CD4-positive, alpha-beta T cell treated with Interferon gamma for 1 hour (primary cell): ENCODE measurements at regions not wholly inside any gene's neighbourhood (a gene's known extent, or its start where the extent isn't known, plus 50 kb on each side); places are given as distances from the start of the nearest gene placed in this dataset.
"Not testable (repeated sequence)": the region's sequence is repeated elsewhere in the genome, so short reads cannot be mapped to it uniquely, and the experiment has no call there.

Experiments
- DNase-seq: peaks from one replicate; pipeline ENCODE4 v3.0.0-alpha.2; 2020

DNA sequence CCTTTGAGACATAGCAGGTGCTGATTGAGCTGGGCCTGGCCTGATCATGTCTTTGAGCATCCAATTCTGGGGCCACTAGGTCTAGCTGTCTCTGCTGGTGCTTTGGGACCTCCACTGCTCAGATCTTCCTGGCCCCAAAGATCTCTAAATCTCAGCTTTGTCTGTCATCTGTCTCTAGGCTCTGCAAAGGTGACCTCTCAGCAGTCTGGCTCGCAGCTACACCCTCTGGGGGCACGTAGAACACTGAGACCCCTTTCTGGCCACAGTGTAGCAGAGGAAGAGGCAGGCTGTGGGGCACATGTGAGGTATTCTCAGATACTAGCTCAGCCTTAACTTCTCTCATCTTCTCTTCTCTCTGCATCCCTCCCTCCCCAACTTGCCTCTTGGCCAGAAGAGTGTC, 298.1 kb upstream of the PLGLB1 start:
- not testable (repeated sequence) for DNase-seq

DNA sequence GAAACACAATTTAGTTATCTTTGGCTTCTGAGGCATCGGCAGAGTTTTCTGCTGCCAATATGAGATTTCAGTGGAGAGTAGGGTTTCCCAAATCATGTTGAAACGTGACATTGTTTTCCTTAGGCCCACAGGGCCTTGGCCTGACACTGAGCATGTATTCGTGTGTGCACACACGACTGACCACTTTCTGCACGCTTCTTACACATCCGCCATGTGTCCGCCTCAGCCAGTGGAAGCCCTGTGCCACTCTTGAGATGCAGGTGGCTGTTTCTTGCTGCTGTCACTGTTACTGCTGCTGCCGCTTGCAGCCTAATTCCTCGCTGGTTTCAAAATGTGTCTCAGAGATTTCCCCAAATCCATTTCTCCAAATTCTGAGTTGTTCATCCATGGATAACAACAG, 299.6 kb upstream of the PLGLB1 start:
- not testable (repeated sequence) for DNase-seq

DNA sequence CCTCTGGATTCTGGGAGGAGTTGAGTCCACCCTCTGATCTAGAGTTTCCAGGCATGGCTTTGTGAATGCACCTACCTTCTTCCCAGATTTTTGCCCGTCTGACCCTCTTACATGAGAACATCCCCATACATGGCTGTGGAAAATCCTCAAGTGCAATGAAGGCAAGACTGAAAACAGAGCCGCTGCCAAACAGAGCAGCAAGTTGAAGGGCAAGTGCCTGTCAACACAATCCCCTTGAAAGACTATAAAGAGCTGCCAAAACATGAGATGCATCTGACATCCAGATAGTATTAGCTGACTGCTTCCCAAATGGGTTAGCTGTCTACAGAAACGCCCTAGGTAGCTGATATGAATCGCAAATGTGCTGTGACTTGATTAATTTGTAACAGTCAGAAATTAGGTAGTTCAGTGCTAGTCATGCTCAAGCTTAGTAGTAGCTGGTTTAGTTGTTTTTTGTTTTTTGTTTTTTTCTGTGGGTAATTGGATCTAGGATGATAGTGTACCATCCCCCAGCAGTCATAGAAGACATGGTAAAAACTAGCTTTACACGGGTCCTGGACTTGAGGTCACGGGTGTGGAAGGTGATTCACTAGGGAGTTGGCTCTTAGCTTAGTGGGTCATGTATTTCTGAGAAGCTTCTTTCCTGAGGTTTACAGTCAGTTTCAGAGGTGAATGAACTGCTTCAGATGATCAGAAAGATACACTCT, 302.8 kb upstream of the PLGLB1 start:
- not testable (repeated sequence) for DNase-seq

DNA sequence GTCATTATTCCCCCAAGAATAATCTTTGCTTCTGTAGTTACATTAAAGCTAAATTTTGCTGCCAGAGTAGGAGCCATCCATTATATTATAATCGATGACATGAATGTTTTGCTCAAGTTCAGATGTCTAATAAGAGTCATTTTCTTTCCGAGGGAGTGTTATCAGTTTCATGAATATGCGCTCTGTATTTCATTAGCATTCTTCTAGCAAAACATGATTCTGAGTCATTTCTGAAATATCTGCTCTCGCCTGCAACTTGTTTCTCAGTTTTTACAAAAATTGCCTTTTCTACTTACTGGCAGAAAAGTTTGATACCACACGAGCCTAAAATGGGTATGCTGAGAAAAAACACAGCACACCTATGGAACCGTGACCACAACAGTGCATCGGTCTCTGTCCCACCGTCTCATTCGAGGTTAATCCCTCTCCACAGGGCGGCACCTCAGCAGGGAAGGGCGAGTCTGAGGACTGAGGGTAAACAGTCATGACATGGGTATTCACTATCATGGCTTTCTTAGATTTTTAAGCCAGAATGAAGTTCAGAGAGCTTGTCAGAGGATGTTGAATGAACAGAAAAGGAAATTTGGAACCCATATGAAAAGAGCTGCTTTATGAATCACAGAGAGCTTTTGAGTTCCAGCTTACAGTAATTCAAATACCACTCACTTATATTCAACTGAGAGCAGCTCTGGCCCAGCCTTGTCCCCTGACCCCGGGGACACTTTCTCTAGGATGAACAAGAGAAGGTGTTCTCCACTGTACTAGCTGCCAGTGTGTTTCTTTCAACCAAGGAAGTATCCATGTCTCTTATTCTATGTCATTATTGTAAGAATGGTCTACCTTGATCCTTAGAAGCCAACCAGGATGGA, 303.6 kb upstream of the PLGLB1 start:
- not testable (repeated sequence) for DNase-seq

DNA sequence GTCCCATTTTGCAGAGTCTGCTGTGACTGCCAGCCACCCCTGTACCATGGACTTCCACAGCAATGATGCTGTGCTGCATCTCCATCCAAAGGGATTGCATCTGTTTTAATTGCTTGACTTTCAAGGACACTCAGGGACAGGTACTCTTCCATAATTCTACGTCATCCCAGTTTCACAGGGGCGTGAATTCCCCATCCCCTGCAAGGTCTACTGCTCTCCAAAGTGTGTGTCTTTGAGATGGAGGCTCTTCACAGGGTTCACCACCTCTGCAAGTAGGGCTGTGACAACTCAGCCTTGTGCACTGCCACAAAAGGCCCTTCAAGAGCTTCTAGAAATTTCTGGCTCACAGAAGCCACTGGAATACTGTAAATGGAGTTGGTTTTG, 304.3 kb upstream of the PLGLB1 start:
- DNase-seq, result not testable (repeated sequence)

DNA sequence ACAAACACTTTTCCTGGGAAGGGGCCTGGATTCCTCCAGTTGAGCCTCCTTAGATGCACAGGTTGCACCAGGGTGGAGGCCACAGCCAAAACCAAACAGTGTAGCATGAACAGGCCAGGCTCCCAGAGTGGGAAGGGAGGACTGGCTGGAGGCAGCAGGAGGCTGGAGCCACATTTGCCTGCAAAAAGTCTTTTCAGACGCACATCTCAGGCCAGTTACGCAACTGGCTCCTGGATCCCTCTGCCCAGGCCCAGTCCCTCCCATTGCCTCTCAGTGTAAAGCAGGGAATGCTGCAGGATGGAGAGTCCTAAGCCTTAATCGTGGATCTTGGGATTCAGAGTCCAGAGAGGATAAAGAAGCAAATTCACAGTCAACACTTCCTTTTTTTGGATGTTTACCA, 305.1 kb upstream of the PLGLB1 start:
- DNase-seq, result not testable (repeated sequence)

DNA sequence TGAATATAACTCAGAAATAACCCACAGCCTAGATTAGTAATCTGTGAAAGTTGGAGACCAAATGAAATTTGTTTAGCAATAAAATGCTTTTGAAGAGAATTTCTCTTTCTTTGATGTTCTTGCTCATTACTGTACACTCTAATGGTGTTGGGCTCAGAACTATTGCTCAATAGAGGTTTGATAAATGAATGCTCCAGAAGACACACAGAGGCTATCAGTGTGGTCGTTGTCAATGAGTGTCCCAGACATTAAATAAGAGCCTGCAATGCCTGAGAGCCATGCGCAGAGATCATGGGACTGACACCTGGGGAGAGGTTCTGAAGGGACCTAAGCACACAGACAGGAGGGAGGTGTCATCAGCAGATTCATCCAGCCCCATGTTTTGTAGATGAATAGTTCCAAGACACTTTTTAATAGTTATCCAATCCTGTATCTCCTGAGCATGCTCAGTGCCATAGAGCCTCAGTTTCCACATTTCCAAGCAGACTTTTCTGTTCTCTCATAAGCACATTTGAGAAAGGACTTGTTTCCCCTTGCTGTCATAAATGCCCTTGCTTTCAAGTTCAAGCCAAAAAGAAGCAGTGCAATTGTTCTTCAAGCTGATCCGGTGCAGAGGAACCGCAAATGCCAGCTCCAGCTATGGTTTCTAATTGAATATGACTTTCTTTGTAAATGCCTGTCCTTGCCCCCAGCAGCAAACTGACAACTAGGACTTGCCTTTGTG, 306.2 kb upstream of the PLGLB1 start:
- not testable (repeated sequence) for DNase-seq

DNA sequence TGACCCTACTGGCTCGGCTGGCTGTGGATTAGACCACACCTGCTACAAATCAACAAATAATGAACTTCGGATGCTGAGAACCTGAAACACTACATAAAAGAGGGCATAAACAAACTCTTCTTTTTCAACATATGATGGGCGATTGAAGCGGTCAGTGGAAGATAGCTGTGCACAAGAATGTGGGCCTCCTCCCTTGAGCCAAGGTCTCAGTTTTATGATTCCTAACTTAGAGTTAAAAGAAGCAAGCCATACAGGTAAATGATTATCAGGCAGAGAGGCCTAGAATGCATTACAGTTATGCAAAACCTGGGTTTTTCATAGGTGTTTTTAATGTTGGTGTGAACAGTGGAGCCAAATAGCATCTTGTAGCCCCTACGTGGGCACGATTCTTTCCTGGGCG, 307.9 kb upstream of the PLGLB1 start:
- not testable (repeated sequence) for DNase-seq

DNA sequence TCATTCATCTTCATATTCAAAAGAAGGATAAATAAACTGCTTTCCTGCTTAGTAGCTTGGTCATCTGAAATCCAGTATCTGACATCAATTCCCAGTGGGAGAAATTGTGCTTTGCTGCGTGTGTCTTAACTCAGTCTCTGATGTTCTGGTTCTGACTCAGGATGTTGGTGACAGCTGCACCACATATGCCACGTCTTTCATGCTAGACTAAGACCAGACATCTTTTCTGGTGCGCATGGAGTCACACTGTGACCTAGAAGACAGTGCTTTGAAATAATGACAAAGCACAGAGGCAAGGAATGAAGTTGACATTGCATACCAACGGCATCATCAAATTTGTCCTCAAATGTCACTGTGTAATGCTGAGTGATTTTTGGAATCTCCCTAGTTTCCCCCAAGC, 308.8 kb upstream of the PLGLB1 start:
- not testable (repeated sequence) for DNase-seq

DNA sequence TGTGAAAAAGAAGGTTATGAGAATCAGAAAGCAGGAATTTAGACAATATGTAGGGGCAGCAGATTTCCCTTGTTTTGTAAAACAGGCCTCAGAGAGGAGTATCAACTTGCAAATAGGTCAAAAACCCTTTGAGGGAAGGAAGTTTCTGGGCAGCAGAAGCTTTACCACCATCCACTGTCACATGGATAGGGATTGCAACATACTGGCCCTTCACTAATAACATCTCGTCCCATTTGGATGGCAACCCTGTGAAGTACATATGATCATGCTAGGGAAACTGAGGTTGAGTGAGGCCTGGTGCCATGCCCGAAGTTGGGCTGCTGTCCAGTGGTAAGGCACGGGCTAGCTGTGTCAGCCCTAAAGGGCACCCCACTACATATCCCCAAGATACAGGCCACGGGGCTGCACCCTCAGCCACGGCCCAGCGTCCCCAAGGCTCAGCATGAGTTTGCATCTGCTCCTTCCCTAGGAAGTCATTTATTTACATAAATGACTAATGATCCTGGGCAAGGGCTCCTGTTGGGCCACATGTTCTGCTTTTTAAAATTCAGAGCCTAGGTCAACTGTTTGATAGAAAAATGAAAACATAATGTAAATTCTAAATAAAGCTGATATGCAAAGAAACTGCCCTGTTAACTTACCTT, 310.4 kb upstream of the PLGLB1 start:
- DNase-seq, result not testable (repeated sequence)

DNA sequence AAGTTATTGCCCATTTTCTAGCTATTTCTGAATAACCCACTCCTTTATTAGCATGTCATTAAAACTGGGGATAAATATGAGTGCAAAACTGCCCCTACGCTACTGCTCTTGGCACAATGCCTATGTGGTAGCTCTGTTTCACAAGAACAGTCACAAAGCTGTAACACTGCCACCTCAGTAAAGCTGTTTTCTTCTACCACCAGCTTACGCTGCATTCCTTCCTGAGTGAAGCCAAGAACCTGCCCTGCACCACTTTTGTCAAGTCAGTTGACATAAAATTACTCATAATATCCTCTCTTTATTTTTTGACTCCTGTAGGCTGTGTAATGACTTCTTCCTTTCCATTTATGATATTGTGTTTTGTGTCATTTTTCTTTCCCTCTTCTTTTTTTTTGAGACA, 313.2 kb upstream of the PLGLB1 start:
- DNase-seq, result not testable (repeated sequence)

DNA sequence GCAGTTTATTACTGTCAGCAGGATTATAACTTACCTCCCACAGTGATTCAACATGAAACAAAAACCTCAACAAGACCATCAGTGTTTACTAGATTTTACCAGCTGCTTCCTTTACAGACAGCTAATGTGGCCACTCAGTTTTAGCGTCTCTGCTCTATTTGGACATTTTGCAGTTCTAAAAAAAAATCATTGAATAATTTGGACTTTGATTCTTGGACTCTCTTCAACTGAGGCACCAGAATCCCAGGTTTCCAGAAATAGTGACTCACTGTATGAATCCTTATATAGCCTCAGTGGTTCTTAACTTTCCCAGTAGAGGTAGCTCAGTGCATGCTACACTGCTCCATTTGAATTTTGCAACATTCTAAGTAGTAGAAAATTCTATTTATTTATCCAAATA, 317.4 kb upstream of the PLGLB1 start:
- DNase-seq, result not testable (repeated sequence)

DNA sequence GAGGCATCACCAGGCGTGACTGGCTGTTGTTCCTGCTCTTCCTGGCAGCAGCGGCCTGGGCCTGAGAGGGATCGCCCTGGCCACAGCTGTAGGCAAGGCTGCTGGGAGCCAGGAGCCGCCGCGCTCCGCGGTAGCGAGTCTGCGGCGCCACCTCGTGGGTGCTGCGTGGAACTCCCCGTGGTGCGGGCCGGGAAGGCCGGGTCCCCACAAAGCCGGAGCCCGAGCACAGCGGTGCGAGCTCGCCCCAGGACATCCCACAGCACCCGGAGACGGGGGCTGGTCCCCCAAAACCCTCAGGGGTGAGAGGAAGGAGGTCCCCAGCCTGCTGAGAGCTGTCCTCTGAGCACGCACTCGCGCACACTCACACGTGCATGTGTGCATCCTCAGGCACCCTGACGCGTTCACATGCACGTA, 320.0 kb upstream of the PLGLB1 start:
- peak; percentile 57 for DNase-seq

DNA sequence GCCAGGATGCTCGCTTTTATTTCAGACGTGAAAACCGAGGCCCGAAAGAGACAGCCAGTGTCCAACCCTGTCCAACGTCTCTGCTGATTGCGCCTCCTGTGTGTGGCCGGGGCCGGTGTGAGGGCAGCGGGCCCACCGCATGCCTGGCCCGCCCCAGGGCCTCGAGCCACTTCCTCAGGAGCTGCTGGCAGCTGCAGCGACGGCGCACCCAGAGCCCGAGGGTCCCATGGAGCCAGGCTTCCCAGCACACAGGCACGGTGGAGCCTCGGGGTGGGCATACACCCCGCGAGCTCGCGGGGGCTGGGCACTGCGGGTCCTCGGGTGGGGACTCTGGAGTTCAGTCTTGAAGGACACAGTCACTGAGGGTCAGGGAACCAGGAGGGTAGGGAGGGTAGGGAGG, 320.5 kb upstream of the PLGLB1 start:
- DNase-seq, result not testable (repeated sequence)

DNA sequence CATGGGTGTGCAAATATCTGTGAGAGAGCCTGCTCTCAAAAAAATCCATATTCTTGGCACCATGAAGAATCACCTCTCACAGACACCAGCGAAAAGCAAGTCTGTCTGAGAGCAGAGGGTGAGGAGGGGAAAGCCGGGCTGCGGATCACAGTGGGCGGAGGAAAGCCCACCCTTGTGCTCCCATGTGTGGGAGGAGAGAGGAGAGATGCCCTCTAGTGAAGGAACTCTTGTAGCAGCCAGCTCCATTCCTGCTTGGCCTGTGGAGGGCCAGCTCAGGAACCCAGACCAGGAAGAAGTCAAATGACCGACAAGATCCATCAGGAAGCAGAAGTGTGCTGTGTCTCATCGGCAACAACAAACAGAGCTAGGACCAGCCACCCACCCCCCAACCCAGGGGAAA, 321.7 kb upstream of the PLGLB1 start:
- not testable (repeated sequence) for DNase-seq

DNA sequence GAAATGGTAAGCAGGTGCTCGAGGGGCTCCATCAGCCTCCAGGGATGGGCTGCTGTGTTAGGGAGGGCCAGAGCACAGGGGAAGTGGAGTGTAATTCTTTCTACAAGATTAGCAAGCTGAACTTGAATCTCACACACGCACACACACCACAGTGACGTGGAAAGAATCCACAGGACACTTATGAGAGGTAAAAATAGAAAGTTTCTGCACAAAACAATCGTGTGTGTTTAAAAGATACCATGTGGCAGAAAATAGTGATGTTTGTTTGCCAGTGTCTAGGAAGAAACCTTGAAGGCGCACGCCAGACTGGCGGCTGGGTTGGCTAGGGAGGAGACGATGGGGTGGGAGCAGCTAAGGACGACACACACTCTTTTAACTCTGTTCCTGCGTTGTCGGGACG, 323.6 kb upstream of the PLGLB1 start:
- DNase-seq, result not testable (repeated sequence)

DNA sequence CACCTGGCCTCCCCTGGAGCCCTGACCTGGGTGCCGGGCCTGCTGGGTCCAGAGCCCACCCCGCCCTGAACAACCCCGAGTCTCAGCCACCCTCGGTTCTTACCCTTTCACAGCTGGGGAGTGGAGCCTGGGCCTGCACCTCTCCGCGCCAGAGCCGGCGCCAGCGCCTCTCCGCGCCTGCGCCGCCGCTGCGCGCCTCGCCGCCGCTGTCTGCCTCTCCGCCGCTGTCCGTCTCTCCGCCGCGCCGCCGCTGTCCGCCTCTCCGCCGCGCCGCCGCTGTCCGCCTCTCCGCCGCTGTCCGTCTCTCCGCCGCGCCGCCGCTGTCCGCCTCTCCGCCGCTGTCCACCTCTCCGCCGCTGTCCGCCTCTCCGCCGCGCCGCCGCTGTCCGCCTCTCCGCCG, 326.9 kb upstream of the PLGLB1 start:
- DNase-seq, result not testable (repeated sequence)

DNA sequence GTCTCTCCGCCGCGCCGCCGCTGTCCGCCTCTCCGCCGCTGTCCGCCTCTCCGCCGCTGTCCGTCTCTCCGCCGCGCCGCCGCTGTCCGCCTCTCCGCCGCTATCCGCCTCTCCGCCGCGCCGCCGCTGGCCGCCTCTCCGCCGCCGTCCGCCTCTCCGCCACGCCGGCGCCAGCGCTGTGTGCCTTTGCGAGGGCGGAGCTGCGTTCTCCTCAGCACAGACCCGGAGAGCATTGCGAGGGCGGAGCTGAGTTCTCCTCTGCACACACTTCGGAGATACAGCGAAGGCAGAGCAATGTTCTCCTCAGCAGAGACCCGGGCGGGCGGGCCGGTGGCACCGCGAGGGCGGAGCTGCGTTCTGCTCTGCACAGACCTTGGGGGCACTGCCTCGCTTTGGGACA, 327.4 kb upstream of the PLGLB1 start:
- peak; percentile 26 for DNase-seq

DNA sequence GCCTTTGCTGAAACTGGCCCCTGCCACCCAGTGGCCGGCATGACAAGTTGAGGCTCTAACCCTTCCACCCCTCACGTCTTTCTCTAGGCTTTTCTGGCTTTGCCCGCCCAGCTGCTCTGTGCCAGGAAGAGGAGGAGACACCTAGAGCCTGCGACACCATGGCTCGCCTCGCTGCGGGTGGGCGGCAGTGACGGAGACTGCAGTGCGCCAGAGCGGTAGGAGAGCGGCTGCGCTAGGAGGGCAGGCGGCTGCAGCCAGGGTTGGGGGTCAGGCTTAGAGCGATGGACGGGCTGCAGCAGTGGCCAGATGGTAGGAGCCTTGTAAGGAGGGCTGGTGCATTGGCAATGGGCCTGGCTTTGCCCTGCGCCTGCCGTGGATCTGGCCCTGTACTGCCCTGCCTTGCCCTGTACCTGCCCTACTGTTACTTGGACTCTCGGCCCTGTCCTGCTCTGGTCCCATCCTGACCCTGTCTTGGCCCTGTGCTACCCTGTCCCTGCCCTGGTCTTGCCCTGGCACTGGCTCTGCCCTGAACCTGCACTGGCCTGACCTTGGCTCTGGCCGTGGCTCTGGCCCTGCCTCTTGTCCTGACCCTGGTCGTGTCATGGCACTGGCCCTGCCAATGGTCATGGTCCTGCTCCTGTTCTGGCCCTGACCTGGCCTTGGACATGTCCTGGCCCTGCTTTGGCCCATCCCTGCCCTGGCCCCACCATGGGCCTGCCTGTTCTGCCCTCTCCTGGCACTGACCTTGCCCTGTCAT, 330.7 kb upstream of the PLGLB1 start:
- DNase-seq, result not testable (repeated sequence)

DNA sequence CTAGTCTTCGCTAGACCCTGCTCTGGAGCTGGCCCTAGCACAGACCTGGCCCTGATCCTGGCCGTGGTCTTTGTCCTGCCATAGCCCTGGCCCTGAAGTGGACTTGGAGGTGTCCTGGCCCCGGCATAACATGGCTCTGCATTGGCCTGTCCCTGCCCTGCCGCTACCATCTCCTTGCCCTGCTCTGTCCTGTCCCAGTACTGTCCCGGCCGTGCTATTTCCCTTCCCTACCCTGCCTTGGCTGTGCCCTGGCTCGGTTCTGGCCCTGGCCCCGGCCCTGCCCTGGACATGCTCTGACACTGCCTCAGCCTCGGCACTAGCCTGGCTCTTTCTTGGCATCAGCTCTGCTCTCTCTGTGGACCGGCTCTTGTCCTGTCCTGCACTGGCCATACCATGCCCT, 331.8 kb upstream of the PLGLB1 start:
- not testable (repeated sequence) for DNase-seq

DNA sequence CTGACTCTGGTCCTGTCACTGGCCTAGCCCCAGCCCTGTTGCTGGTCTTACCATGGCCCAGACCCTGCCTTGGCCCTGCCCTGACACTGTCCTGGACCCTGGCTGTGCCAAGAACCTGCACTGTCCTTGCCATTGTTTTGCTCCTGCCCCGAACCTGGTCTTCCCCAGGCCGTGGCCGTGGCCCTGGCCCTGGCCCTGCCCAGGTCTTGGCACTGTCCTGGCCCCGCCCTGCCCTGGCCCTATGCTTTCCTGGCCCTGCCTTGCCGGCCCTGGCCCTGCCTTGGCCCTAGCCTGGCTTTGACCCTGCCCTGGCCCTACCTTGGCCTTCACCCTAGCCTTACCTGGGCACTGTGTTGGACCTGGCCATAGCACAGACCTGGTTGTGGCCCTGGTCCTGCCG, 332.5 kb upstream of the PLGLB1 start:
- not testable (repeated sequence) for DNase-seq

DNA sequence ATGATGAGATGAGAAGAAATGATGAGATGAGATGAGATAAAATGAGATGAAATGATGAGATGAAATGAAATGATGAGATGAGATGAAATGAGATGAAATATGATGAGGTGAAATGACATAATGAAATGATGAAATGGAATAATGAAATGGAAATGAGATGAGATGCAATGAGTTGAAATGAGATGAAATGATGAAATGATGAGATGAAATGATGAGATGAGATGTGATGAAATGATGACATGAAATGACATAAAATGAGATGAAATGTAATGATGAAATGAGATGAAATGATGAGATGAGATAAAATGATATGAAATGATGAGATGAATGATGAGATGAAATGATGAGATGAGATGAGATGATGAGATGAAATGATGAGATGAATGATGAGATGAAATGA, 338.6 kb upstream of the PLGLB1 start:
- DNase-seq, result not testable (repeated sequence)
